ENCODE measurements at regions not wholly inside any gene's neighbourhood (a gene's known extent, or its start where the extent isn't known, plus 50 kb on each side); places are given as distances from the start of the nearest gene placed in this dataset.

DNA sequence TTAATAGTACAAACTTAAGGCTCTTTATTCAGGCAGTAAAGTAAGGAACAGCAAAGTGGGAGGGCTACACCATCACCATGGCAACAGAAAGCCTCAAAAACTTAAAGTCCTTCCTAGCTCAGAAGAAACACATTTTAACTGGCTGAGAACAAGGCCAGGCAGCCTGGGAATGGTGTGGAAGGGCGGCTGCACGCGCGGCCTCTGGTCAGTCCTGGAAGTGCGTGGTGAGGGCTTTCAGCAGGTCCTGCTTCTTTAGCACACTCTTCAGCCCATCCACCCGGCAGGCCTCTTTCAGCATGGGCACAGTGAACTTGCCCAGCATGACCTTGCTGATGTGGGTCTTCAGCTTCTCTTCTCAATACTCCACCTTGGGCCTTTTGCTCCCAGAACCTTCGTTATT, 133.0 kb downstream of the CYP26A1 start:
- no peak overlapping the region for H3K27ac ChIP-seq
- no peaks in the 10 kb centered on the region for H3K36me3 ChIP-seq
- DNase-seq (ENCODE audit: low spot score) = no peak
- no peaks in the 10 kb centered on the region for H3K27me3 ChIP-seq
- no peak for TF ChIP-seq CTCF (IDR thresholded peaks at IDR 0.05)
- peaks cover 0 to 12% of the 10 kb centered on the region in 2 donors for H3K4me1 ChIP-seq
- H3K4me3 ChIP-seq = no peak overlapping the region
- no peaks in the 10 kb centered on the region for H3K9me3 ChIP-seq

DNA sequence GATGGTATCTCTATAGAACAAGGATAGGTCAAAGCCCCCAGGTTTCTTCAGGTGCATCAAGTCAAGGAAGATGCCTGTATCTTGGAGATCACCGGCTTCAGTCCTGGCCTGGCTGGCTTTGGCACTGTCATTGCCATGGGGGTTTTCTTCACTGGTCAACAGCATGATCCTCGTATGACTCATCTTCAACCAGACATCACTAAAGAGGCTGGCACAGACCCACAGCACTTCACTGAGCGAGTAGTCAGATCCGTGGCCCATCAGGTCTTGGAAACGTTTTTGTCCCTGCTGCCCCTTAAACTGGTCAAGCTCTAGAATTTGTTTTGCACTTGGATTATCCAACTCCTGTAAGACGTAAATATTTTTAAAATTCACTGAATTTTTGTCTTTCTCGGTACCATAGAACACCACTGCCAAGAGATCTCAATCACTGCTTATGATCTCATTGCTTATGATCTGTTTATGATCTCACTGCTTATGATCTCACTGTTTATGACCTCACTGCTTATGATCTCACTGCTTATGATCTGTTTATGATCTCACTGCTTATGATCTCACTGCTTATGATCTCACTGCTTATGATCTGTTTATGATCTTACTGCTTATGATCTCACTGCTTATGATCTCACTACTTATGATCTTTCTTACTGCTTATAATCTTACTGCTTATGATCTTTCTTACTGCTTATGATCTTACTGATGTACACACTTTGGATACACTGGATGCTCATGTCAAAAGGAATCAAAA, 135.2 kb downstream of the CYP26A1 start:
- no peaks in the 10 kb centered on the region for H3K27me3 ChIP-seq
- peaks cover 0 to 17% of the 10 kb centered on the region in 2 donors for H3K4me1 ChIP-seq
- DNase-seq (ENCODE audit: low spot score) = no peak
- no peaks in the 10 kb centered on the region for H3K36me3 ChIP-seq
- TF ChIP-seq CTCF (IDR thresholded peaks at IDR 0.05) = no peak
- H3K9me3 ChIP-seq = no peaks in the 10 kb centered on the region
- peak overlapping the region in 1 of 2 donors; percentile 48 for H3K27ac ChIP-seq
- no peak overlapping the region for H3K4me3 ChIP-seq

DNA sequence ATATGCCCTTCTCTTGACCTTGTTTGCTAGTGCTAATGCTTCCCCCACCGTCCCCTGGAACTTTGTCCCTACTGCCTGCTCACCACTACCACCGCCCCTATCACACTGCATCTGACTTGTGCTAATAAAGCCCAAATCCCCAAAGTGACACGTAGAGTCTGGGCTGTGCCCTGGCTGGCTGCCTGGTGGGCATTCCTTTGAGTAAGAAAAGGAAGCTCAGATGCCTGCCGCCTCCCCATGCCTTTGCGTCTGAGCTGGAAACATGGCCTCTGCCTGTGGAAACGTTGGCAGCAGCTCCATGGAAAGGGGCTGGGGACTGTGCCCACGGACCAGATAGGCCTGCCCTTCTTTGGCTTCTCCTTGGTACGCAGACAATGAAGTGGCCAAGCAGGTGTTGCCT, 138.3 kb downstream of the CYP26A1 start:
- Histone ChIP-seq H3K27ac (no peak overlapping the region), H3K36me3 (no peaks in the 10 kb centered on the region), H3K9me3 (no peaks in the 10 kb centered on the region), H3K4me3 (no peak overlapping the region), H3K4me1 (peaks cover 0 to 17% of the 10 kb centered on the region in 2 donors), H3K27me3 (no peaks in the 10 kb centered on the region)
- no peak for DNase-seq (ENCODE audit: low spot score)
- no peak for TF ChIP-seq CTCF (IDR thresholded peaks at IDR 0.05)

DNA sequence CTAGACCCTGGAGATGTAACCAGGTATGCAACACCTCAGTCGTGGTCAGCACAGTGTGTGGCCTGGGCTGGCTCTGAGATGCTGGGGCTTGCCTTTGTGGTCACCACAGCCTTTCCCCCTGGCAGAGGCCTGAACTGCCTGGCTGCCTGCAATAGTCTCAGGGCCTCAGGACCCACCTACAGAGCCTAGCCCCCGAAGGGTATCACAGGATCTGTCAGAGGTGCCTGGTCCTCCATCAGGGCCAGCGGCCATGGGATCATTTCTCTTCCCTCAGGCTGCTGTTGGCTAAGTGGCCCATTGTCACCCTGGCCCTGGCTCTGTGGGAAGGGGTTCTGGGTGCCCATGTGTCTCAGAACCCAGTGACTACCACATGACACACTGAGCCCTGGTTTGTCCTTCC, 141.6 kb downstream of the CYP26A1 start:
- no peaks in the 10 kb centered on the region for H3K36me3 ChIP-seq

DNA sequence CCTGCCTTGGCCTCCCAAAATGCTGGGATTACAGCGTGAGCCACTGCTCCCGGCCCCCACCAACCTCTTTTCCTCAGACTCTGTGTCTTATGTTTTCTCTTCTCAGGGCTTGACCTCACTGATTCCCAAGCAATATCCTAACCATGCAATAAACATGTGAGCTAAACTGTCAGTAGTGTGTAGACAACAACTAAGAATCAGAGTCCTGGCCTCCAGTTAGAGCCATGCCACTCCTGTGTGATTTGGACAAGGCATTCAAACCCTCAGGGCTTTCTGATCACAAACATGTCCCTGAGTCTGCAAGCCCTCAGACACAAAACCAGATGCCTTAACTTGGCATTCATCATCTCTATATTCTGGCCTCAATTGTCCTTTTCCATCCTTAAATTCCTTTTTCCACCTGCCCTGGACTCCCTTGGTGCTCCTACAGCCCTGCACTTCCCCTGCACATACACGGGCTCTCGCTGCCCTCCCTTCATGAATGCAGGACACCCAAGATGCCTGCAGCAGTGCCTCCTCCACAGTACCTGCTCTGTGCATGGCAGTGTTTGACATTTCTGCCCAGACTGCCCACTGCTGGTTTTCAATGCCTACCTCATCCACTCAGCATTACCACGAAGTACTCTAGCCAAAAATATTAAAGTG, 142.8 kb downstream of the CYP26A1 start:
- H3K27me3 ChIP-seq = no peaks in the 10 kb centered on the region
- H3K4me1 ChIP-seq = peaks cover 0 to 5% of the 10 kb centered on the region in 2 donors
- no peak for TF ChIP-seq CTCF (IDR thresholded peaks at IDR 0.05)
- H3K4me3 ChIP-seq = no peak overlapping the region
- H3K27ac ChIP-seq = no peak overlapping the region
- no peaks in the 10 kb centered on the region for H3K9me3 ChIP-seq
- H3K36me3 ChIP-seq = no peaks in the 10 kb centered on the region
- no peak for DNase-seq (ENCODE audit: low spot score)

More for the DNA sequence above, 141.6 kb downstream of the CYP26A1 start:
- H3K4me3 ChIP-seq = no peak overlapping the region
- no peak overlapping the region for H3K27ac ChIP-seq
- H3K9me3 ChIP-seq = no peaks in the 10 kb centered on the region
- no peak for TF ChIP-seq CTCF (IDR thresholded peaks at IDR 0.05)
- no peak for DNase-seq (ENCODE audit: low spot score)
- no peaks in the 10 kb centered on the region for H3K27me3 ChIP-seq
- H3K4me1 ChIP-seq = peaks cover 0 to 5% of the 10 kb centered on the region in 2 donors
